ENCODE measurements at regions not wholly inside any gene's neighbourhood (a gene's known extent, or its start where the extent isn't known, plus 50 kb on each side); places are given as distances from the start of the nearest gene placed in this dataset.
A peak's percentile ranks its signal among the peaks of the same experiment; 100 is the strongest.

DNA sequence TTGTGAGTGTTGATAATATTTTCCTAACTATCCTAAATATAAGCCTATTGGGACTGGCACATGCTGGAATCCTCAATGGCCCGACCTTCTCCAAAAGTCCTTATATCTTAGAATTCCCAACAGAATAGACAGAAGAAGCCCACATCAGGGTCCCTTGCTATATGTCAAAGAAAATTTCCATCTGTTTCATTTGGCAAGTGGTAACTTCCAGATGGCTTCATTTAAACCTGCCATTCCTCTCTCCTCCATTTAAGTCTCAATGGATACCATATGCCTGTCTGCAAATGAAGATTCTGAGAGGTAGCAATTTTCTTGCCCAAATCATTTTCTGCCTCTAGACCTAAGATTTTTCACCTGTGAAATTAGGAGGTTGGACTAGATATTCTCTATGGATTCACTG lies 73.1 kb upstream of the KCNA4 start:
- no peak for DNase-seq

- DNase-seq: no peak
Measured at GRCh38 chr11:30091246-30091645, 74.4 kb upstream of the KCNA4 start.

GRCh38 chr11:30091737-30092136 lies 74.9 kb upstream of the KCNA4 start:
- DNase-seq: no peak

GRCh38 chr11:30092518-30092917 lies 75.7 kb upstream of the KCNA4 start:
- no peak for DNase-seq

DNA sequence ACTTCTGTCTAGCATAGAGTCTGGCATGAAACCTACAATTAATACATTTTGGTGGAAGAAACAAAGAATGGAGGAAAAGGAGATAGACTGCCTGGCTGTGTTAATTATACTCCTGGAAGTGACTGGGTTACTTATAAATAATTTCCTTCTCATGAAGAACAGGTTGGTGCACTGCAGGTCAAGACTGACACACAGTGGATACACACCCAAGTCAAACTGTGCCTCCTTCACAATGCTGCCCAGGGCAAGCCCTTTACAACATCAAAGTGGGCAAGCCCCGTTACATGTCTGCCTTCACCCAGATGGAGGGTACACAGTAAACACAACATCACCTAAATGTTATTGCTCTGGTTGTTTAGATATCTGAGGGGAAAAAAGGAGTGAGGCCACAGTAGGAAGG lies 83.7 kb upstream of the KCNA4 start:
- DNase-seq: no peak

- no peak for DNase-seq
Measured at GRCh38 chr11:30106222-30107181, 89.7 kb upstream of the KCNA4 start.

DNA sequence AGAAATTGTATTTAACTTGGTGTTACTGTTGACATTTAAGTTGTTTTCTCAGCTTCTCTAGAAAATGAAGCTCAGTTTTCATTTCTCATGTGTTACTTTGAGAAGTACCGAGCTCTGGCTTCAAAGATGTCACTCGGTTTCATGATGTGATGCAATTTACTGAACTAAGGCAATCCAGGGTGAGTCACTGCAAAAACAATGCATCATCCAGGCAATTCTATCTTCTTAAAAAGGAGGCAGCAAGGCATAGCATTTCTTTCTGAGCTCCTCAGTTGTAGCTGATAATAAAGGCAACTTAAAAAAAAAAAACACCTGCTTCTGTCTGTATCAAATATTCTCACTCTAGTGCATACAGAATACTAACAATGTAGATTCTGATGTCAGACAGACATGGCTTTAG lies 91.1 kb upstream of the KCNA4 start:
- DNase-seq: no peak

DNA sequence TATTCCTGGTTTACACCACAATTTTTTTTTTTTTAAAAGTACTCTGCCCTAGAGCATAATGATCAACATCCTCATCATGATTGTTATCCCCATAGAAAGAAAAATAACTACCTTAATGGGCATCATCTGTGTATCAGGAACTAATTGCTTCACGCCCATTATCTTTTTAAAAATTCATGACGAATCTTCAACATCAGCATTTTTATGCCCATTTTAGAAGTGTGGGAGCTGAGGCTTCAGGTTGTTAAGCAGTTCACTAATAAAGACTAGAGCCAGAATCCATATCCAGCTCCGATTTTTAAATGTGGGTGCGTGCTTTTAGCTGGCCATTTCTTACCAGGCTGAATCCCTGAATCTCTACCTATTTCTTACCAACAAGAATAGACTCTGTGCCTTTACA lies 92.9 kb upstream of the KCNA4 start:
- no peak for DNase-seq

DNA sequence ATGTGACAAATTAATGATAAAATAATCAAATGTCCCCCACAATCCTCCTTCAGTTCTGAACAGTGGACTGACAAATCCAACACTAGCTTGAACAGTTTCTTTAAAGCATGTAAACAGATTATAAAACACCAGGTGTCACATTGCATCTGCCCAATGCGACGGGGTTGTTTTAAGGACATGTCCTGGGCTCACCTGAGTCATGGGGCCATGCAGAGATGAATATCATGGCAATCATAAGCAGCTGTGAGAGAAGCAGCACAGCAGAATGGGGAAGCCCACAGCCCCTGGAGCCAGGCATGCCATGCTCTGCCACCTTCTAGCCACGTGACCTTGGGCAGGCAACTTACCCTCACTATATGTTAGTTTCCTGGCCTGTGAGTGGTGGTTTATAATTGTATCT lies 93.9 kb upstream of the KCNA4 start:
- no peak for DNase-seq

GRCh38 chr11:30111786-30112185 lies 95.0 kb upstream of the KCNA4 start:
- DNase-seq: no peak

DNA sequence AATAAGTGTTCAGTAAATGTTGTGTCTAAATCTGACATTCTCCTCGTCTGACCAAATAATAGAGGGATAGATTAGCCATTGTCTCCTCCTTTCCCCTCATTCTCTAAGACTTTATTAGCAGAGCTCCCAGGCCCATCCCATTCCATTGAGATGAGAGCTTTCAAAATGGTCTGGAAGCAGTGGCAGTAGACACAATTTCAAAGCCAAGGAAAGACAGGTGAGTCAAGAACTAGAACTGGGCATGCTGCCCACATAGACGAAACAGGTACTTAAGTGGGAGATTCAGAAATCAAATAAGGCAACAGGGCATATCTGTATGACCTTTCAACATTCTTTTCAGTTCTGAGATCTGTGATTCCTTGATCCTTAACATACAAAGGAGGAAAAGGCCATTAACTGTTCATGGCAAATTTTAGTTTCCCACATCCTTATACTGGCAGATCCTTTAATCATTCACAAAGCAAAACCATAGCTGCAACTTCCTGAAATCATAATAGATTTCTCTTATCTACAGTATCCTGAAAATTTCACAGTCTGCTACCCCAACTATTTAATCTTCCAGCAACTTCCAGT lies 96.6 kb upstream of the KCNA4 start:
- DNase-seq: no peak

DNA sequence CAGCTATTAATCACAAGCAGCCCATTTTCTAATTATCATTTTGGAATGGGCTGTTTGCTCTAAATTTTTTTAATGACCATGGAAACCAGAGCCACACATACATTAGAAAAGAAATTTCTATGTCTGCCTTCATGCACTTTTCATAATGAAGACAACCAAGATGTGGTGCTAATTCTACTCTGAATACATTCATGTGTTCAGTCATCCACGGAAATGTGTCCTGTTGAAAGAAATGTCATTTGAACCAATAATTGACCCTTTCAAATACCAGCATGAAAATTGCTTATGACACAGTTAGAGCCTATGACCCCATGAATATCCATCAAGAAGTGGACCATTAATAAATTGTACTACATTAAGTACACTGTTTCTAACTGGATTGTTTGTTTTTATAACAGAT lies 99.7 kb upstream of the KCNA4 start:
- no peak for DNase-seq

DNA sequence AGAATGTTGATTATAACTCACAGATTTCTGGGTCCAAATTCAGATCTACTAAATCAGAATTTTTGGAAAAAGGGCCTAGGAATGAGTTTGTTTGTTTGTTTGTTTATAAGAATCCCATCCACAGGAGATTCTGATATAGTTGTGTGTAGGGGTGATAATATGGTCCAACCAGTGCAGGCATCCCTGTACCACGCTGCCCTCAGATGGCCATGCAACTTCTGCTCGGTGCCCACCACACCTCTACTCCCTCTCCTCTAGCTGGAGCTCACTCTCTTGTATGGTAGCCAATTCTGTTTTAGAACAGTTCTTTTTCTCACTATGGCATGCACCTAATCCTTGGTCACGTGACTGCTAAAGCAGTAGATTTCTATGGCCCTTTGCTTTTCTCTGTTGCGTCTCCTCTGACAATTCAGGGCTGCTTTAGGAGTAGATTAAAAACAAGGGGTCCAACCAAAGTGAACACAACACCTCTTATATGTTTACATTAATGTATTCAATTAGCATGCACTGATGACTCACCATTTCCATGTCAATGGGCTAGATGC lies 103.3 kb upstream of the KCNA4 start:
- no peak for DNase-seq

DNA sequence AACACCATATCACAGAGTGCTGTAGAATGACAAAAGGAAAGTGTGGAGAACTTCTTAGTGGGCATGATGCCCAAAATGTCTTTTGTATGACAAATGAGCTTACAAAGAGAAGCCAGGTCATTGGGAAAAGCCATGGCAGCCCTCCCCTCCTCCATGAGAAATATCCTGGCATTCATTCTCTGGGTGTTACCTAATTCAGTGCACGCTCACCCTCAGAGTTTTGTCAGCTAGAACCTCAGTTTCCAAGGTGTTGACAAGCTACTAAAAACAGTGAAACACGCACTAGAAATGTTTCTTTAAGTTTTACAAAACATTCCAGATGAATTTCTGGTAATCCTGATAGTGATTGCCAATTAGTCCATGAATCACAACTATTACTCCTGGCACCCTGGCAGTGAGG lies 105.4 kb upstream of the FSHB start:
- DNase-seq: no peak

- peak in 1 of 2 donors; percentile 9 for DNase-seq
Measured at GRCh38 chr11:30128269-30128932, 102.4 kb upstream of the FSHB start.

DNA sequence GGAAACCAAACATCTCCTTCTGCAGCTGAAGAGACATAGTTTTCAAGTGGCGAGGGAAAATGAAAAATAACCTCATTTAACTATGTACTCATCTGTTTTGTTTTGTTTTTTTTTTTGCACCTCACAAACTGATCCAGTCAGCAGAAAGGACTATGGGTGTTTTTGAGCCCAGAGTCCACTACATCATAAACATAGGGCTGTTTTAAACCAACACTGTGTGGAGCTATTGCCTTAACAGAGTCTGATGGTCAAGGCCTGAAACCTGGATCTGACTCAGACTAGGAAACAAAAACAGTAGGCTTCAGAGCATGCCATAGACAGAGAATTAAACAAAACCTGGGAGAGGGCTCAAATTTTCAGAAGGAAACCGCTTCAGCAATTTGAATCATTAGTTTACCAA lies 99.3 kb upstream of the FSHB start:
- no peak for DNase-seq

GRCh38 chr11:30133281-30133680 lies 97.5 kb upstream of the FSHB start:
- no peak for DNase-seq

- DNase-seq: peak in 1 of 2 donors; percentile 28
Measured at GRCh38 chr11:30143098-30143705, 87.6 kb upstream of the FSHB start.

GRCh38 chr11:30147293-30147692 lies 83.5 kb upstream of the FSHB start:
- DNase-seq: no peak

DNA sequence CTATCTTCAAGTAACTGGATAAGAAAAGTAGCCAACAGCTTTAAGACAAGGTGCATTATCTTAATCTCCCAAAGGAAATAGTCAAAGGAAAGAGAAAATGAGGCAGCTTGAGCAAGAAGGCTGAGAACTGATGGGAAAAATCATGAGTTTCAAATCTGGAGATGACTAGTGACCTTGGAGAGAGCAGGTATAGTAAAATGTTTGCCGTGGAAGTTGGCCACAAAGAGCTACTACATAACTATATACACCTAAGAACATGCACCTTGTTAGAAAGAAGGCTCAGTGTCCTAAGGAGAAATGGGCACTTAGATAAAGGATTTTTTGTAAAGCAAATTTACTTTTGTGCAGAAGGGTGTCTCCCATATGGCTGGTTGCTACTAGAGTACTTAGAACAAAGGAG lies 80.8 kb upstream of the FSHB start:
- DNase-seq: no peak

- DNase-seq: no peak
Measured at GRCh38 chr11:30150425-30150824, 80.4 kb upstream of the FSHB start.

GRCh38 chr11:30153008-30153407 lies 77.8 kb upstream of the FSHB start:
- DNase-seq: no peak

DNA sequence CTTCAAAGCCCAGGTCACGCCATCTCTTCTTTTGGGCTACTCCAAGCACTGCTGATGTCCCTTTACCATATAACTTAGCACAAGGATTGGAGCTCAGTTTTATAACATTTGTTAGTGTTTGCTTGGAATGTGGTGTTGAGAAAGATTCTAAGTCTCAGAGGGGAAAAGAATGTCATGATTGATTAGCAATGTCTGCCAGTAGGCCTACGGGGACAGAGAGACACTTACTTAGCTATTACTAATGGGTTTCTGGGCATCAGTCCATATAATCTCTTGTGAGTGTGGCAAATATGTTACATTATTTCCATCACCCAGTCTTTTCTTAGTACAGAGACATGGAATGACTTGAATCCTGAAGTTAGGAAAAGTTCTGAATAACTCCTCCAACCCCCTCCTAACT lies 75.4 kb upstream of the FSHB start:
- no peak for DNase-seq
